Body of pancreas (tissue), 4 donors: ENCODE measurements at regions not wholly inside any gene's neighbourhood (a gene's known extent, or its start where the extent isn't known, plus 50 kb on each side); places are given as distances from the start of the nearest gene placed in this dataset.

ENCODE experiments used
- ATAC-seq: fragments of 150-250 bp; one replicate; pipeline ENCODE4 v1.9.1; 2016
- DNase-seq, 4 donors: peaks; one replicate each; pipeline ENCODE4 v3.0.0-alpha.2; 2019
- H3K27ac ChIP-seq, 4 donors: fragments of 200-600 bp; sonication (generic); 1 replicate in 3 of 4; 2 replicates in 1 of 4; pipeline versions ENCODE4 v1.5.1 to v1.6.1; 2016 to 2019; ENCODE audit warnings: mild to moderate bottlenecking in 1 of 4, mixed read lengths in 1 of 4, moderate library complexity in 1 of 4
- H3K27me3 ChIP-seq, 2 donors: fragments of 200-600 bp; sonication (generic); one replicate each; pipeline ENCODE4 v1.6.0; 2016; ENCODE audit warnings: mild to moderate bottlenecking in 1 of 2
- H3K36me3 ChIP-seq, 2 donors: fragments of 200-600 bp; sonication (generic); replicated peaks in 1 of 2; 2 replicates each; pipeline ENCODE4 v1.5.1; 2016; ENCODE audit warnings: low read depth in 2 of 2; ENCODE audit not compliant: insufficient read depth in 1 of 2
- H3K4me1 ChIP-seq: fragments of 200-600 bp; sonication (generic); one replicate; pipeline ENCODE4 v1.6.0; 2016
- H3K4me3 ChIP-seq, 2 donors: fragments of 200-600 bp; sonication (generic); 1 replicate in 1 of 2; 2 replicates in 1 of 2; pipeline ENCODE4 v1.5.1; 2016 to 2019
- H3K9me3 ChIP-seq, 3 donors: fragments of 200-600 bp; sonication (generic); 1 replicate in 2 of 3; 2 replicates in 1 of 3; pipeline ENCODE4 v1.5.1; 2016
- POLR2A ChIP-seq, 3 donors: fragments of 450-650 bp; IDR thresholded peaks; one replicate each; pipeline ENCODE4 v1.6.1; 2016; ENCODE audit warnings: antibody characterized with exemption in 3 of 3, mild to moderate bottlenecking in 2 of 3
- WGBS, 2 donors: methylation state at CpG; one replicate each; pipeline ENCODE4 v1.1.5; 2017; 5-methylcytosine and 5-hydroxymethylcytosine counted together
- intact Hi-C: fragments of 100-400 bp; cut with DNase I; formaldehyde crosslinking; loops from one replicate; pipeline ENCODE4 v1.15.1; 2023
- TF ChIP-seq, protein P1 (sequence below), 7 experiments: fragments of 450-650 bp in 4 of 7; fragments of 200-600 bp in 3 of 7; sonication (generic) in 3 of 7; IDR thresholded peaks; one replicate each; pipeline ENCODE4 v1.5.1; 2016 to 2019; ENCODE audit warnings: antibody characterized with exemption in 7 of 7

- TF ChIP-seq, protein P1, sequence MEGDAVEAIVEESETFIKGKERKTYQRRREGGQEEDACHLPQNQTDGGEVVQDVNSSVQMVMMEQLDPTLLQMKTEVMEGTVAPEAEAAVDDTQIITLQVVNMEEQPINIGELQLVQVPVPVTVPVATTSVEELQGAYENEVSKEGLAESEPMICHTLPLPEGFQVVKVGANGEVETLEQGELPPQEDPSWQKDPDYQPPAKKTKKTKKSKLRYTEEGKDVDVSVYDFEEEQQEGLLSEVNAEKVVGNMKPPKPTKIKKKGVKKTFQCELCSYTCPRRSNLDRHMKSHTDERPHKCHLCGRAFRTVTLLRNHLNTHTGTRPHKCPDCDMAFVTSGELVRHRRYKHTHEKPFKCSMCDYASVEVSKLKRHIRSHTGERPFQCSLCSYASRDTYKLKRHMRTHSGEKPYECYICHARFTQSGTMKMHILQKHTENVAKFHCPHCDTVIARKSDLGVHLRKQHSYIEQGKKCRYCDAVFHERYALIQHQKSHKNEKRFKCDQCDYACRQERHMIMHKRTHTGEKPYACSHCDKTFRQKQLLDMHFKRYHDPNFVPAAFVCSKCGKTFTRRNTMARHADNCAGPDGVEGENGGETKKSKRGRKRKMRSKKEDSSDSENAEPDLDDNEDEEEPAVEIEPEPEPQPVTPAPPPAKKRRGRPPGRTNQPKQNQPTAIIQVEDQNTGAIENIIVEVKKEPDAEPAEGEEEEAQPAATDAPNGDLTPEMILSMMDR (IDR thresholded peaks at IDR 0.05) = no peak
- TF ChIP-seq POLR2A (IDR thresholded peaks at IDR 0.05) = no peak
- H3K4me3 ChIP-seq = no peak overlapping the region
- H3K27ac ChIP-seq = no peak overlapping the region
- H3K9me3 ChIP-seq = no peaks in the 10 kb centered on the region
- no peaks in the 10 kb centered on the region for H3K4me1 ChIP-seq
- intact Hi-C loops = no loop called here
- DNase-seq = no peak
- ATAC-seq = no peak
- WGBS, 2 donors = 52 to 56% methylated on average over 1 of the region's 1 CpG
- H3K27me3 ChIP-seq = no peaks in the 10 kb centered on the region
- no peaks in the 10 kb centered on the region for H3K36me3 ChIP-seq
Observed at GRCh38 chr13:82569581-82569980, 1312.7 kb downstream of the SLITRK1 start.

DNA sequence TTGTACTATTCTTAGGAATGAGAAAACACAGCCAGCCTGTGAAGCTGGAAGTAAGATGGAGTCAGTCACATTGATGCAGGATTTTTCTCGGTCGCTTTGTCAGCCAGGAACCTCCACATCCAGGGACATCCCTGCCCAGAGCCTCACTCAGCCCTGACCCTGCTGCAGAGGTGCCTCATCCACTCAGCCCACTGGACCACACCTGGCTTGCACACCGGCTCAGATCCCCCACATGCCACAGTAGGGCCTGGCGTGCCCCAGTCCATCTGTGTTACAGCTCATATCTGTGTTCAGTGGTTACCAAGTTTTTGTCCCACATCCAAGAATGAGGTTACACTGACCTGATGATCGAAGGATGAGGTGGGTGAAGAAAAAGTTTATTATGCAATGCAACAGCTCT lies 1315.4 kb downstream of the SLITRK1 start:
- Histone ChIP-seq H3K4me1 (no peaks in the 10 kb centered on the region), H3K4me3 (no peak overlapping the region), H3K27me3 (no peaks in the 10 kb centered on the region), H3K36me3 (no peaks in the 10 kb centered on the region), H3K9me3 (no peaks in the 10 kb centered on the region), H3K27ac (no peak overlapping the region)
- TF ChIP-seq, protein P1 (IDR thresholded peaks at IDR 0.05) = no peak
- no peak for TF ChIP-seq POLR2A (IDR thresholded peaks at IDR 0.05)
- WGBS, 2 donors = 71 to 75% methylated on average over 5 of the region's 5 CpGs
- ATAC-seq = no peak
- intact Hi-C loops = no loop called here
- DNase-seq = no peak

DNA sequence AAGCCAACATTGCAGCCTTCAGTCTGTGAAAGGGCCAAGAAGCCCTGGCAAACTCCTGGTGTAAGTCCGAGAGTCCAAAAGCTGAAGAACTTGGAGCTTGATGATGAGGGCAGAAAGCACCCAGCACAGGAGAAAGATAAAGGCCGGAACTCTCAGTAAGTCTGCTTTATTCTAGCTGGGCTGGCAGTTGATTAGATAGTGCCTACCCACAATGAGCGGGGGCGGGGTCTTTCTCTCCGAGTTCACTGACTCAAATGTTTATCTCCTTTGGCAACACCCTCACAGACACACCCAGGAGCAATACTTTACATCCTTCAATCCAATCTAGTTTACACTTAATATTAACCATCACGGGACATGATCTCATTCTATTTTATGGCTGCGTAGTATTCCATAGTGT lies 1317.1 kb downstream of the SLITRK1 start:
- no peaks in the 10 kb centered on the region for H3K27me3 ChIP-seq
- WGBS, 2 donors = 64 to 86% methylated on average over 7 of the region's 7 CpGs
- ATAC-seq (no peak), DNase-seq (no peak)
- TF ChIP-seq, protein P1 (IDR thresholded peaks at IDR 0.05) = no peak
- no peak for TF ChIP-seq POLR2A (IDR thresholded peaks at IDR 0.05)
- no peak overlapping the region for H3K4me3 ChIP-seq
- H3K9me3 ChIP-seq = no peaks in the 10 kb centered on the region
- H3K4me1 ChIP-seq = no peaks in the 10 kb centered on the region
- no peaks in the 10 kb centered on the region for H3K36me3 ChIP-seq
- H3K27ac ChIP-seq = no peak overlapping the region
- intact Hi-C loops = no loop called here

GRCh38 chr13:82560889-82561288 lies 1321.4 kb downstream of the SLITRK1 start:
- H3K36me3 ChIP-seq = no peaks in the 10 kb centered on the region
- DNase-seq (no peak), ATAC-seq (no peak)
- WGBS, 2 donors = 65 to 89% methylated on average over 1 of the region's 1 CpG
- H3K4me3 ChIP-seq = no peak overlapping the region
- no peaks in the 10 kb centered on the region for H3K4me1 ChIP-seq
- H3K9me3 ChIP-seq = no peaks in the 10 kb centered on the region
- no peak overlapping the region for H3K27ac ChIP-seq
- TF ChIP-seq, protein P1 (IDR thresholded peaks at IDR 0.05) = no peak
- no peak for TF ChIP-seq POLR2A (IDR thresholded peaks at IDR 0.05)
- H3K27me3 ChIP-seq = no peaks in the 10 kb centered on the region
- intact Hi-C loops = no loop called here

DNA sequence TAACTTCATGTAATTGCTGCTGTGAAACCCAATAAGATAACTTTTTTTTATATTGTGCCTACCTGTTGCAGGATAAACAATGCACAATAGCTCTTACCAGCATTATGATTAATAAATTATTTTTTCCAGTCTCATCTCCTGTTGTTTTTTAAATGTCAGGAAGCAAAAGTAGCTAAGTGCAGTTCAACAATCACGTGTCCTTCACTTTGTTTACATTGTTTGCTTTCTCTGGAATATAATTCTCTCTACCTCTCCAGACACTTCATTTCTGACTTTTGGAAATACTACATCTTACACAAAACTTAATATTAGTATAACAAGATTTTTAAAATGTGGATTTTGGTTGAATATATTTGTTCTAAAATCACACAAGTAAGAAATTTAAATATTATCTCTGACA lies 1359.4 kb downstream of the SLITRK1 start:
- DNase-seq (no peak), ATAC-seq (no peak)
- no peak overlapping the region for H3K27ac ChIP-seq
- H3K4me1 ChIP-seq = no peaks in the 10 kb centered on the region
- WGBS, 2 donors = 11 to 13% methylated on average over 1 of the region's 1 CpG
- no peaks in the 10 kb centered on the region for H3K27me3 ChIP-seq
- intact Hi-C loops = no loop called here
- no peak overlapping the region for H3K4me3 ChIP-seq
- H3K9me3 ChIP-seq = no peaks in the 10 kb centered on the region
- no peak for TF ChIP-seq POLR2A (IDR thresholded peaks at IDR 0.05)
- TF ChIP-seq, protein P1 (IDR thresholded peaks at IDR 0.05) = no peak
- no peaks in the 10 kb centered on the region for H3K36me3 ChIP-seq
